Loucy (cell line): ENCODE measurements at regions not wholly inside any gene's neighbourhood (a gene's known extent, or its start where the extent isn't known, plus 50 kb on each side); places are given as distances from the start of the nearest gene placed in this dataset.

Experiments
- CTCF ChIP-seq: fragments of 200-600 bp; sonication (generic); conservative IDR thresholded peaks from 2 replicates; pipeline ENCODE4 v1.5.1; 2014; ENCODE audit warnings: mild to moderate bottlenecking, antibody characterized with exemption, low read length
- EZH2phosphoT487 ChIP-seq: fragments of 200-600 bp; IDR thresholded peaks from 2 replicates; pipeline ENCODE4 v1.6.1; 2018; ENCODE audit warnings: antibody characterized with exemption, mild to moderate bottlenecking, moderate library complexity, borderline replicate concordance

- TF ChIP-seq CTCF (no peak), EZH2phosphoT487 (no peak)
These were observed 434.7 kb downstream of the GRB14 start for GRCh38 chr2:164186591-164186990.
